HG03460 (cell line): ENCODE measurements at regions not wholly inside any gene's neighbourhood (a gene's known extent, or its start where the extent isn't known, plus 50 kb on each side); places are given as distances from the start of the nearest gene placed in this dataset.

Source experiments
- ATAC-seq: cut with Tn5 transposase; IDR thresholded peaks from one replicate; pipeline ENCODE4 v1.9.1; 2021; ENCODE audit not compliant: unreplicated experiment

DNA sequence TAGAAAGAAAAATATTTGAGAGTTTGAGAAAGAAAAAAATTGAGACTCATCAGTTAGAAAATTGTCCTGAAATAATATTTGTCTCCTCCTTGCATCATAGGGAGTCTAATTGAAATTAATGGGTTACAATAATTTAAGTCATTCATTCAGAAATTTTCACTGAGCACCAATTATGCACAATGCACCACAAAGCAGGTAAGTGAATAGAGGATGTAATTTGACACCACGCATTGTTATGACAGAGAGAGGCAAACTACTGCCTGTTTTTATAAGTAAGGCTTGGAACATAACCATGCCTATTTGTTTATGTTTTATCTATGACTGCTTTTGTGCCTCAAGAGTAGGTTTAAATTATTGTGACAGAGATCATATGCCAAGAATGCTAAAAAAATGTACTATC, 537.9 kb upstream of the FAT3 start:
- no peak for ATAC-seq

DNA sequence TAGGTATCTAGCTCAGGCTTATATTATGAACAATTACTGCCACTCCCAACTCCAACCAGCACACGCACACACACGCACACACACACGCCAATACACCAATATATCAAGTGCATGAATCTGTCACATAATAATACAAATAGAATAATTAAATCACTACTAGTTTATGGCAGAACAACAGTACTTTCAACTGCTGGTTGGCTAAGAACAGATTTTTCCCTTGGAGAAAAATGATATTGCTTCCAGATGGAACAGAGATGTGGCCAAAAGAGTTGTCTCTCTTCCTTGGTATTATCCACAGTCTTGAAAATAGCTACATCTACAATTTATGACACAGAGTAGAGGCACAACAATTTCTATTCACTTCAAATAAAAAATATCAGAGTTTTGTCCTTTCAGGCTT, 538.3 kb upstream of the FAT3 start:
- ATAC-seq = no peak

GRCh38 chr11:91673705-91674104, 550.9 kb upstream of the FAT3 start:
- ATAC-seq = no peak

- ATAC-seq = no peak
Observed at GRCh38 chr11:91664521-91664920, 560.1 kb upstream of the FAT3 start.

DNA sequence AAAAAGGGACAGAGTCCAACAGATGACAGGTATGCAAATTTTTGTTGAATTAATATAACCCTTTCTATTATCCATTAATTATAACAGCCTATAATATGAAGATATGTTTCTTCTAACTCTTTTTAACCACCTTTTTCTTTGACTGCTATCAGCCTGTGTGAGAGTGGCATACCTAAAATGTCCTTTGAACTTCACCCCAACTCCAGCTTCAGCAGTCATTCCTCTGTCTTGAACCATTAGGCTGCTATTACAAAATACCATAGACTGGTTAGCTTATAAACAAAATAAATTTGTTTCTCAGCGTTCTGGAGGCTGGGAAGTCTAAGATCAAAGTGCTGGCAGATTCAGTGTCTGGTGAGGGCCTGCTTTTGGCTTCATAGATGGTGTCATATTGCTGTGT, 564.6 kb upstream of the FAT3 start:
- no peak for ATAC-seq

GRCh38 chr11:91654686-91655085, 569.9 kb upstream of the FAT3 start:
- ATAC-seq = no peak

DNA sequence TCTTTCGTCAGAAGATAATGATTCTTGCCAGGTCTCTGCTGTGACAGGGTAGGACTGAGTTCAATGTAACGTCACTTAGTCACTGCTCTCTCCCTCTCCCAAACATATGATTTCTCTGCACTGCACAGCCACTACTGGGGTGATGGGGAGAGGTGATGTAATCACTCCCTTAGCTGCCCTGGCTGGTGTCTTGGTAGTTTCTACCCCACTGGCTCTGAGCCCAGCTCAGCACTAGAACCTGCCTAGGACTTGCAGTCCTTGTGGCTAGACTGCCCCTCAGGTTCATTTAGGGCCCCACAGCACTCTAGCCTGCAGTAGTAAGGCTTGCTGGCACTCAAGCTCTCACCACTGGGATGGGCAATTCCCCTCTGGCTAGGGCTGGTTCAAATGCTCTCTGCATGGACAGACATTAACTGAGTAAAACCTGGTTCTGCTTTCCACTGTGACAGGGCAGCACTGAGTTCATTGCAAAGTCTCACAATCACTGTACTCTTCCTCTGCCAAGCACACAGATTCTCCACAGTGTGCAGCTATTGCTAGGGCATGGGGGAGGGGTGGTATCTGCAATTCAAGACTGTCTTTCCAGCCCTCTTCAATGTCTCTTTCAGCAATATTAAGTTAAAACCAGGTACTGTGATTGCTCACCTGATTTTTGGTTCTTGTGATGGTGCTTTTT, 571.4 kb upstream of the FAT3 start:
- ATAC-seq = no peak

GRCh38 chr11:91650802-91651201, 573.8 kb upstream of the FAT3 start:
- ATAC-seq = no peak

DNA sequence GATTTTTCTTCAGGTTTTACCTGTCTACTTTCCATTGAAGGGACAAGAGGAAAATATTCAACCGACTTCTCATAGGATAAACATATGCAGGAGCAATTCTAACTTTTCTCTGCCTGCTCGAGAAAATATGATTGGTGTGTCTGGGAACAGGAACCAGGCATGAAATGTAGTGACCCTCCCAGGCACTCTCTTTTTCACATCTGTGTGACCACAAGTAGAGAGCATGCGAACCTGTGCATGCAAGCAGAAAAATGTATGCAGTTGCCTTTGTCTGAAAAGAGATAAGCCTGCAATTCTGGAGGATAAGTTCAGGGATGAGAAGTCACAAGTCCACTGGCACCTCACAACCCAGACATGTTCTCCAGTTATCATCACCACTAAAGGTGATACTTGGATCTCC, 583.5 kb upstream of the FAT3 start:
- no peak for ATAC-seq

DNA sequence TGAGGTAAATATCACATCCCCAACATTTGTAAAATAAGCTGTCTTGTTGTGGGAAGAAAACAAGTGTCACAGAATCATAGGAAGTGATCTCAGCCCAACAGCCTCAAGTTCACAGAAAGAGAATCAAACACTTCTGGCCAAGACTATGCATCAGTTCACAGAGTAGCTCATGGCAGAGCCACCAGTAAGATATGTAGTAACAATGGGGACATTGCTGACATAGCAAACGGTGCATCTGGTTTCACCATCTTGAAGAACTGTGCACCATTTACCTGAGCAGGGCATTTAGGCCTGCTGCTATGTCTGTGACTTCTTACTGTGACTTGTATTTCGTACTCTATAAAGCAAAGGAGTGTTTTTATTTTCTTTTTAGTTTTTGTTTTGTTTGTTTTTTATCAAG, 585.3 kb upstream of the FAT3 start:
- ATAC-seq = no peak

DNA sequence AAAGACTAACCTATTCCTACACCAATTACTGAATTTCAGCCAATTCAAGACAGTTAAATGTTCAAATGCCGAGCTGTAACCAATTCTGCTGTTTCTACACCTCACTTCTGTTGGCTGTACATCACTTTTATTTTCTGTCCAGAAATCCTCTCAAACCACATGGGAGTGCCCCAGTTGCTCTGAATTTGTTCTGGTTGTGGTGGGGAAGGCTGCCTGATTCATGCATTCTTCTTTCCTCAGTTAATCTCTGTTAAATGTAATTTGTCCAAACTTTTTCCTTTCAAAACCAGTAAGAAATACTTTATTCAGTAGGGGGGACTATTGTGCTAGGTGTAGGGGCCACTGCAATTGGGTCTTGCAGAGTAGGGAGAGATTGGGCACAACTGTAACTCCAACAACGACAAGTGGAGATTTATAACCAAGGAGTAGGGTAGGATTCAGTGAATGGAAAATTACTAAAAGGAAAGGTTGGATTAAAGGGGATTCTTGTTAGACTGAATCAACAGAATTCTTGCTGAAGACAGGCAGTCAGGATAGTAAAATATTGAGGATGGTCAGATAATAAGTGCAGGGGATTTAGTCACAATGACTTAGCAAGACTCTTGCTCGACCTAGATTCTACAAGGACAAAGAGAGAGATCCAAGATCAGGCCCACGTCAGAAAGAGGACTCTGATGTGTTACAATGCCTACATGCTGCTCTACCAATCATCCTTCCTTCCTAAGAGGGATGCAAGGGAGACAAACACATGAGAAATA, 593.5 kb upstream of the FAT3 start:
- ATAC-seq = no peak

DNA sequence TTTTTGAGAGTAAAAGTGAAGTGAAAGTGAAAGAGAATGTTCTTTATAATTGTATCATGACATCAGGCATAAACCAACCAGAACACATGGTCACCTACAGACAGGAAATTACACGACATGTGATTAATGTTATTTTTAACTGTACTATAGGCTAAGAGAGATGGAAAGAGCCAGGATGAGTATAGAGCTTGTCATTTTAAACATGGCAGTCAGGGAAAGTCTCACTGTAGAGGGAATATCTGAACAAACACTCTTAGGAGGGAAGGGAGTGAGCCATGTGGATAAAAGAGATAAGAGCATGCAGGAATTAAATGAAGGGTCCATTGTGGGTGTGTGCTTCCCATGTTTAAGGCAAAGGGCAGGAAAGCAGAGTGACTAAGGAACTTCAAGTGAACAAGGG, 599.1 kb upstream of the FAT3 start:
- ATAC-seq = no peak

GRCh38 chr11:91624021-91624420, 600.6 kb upstream of the FAT3 start:
- no peak for ATAC-seq

- no peak for ATAC-seq
Observed at GRCh38 chr11:91608677-91609076, 615.9 kb upstream of the FAT3 start.

- no peak for ATAC-seq
Observed at GRCh38 chr11:91596111-91596510, 628.5 kb upstream of the FAT3 start.

DNA sequence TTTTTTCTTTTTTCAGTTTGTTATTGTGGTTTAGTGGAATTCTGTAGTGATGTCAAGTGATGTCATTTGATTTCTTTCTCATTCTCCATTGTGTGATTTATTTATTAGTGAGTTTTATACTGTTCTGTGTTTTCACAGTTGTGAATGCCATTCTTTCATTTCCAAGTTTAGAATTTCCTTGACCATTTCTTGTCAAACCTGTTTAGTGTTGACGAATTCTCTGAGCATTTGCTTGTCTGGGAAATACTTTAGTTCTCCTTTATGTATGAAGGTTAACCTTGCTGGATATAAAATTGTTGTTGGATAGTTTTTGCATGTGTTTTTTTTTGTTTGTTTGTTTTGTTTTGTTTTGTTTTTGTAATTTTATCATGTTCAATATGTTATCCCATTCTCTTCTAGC, 633.6 kb upstream of the FAT3 start:
- ATAC-seq = no peak

DNA sequence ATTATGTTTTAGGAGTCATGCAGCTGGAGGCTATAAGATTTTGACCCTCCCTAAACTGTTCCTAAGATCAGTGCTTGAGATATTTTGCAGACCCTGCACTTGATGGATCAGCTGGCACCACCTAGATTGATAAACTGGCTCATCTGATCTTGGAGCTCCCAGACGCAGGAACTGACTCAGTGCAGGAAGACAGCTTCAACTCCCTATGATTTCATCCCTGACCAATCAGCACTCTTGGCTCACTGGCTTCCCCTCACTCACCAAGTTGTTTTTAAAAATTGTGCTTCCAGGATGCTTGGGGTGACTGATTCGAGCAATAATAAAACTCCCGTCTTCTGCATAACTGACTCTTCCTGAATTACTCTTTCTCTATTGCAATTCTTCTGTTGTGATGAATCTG, 637.5 kb upstream of the FAT3 start:
- no peak for ATAC-seq

GRCh38 chr11:91585035-91585801, 639.4 kb upstream of the FAT3 start:
- no peak for ATAC-seq

DNA sequence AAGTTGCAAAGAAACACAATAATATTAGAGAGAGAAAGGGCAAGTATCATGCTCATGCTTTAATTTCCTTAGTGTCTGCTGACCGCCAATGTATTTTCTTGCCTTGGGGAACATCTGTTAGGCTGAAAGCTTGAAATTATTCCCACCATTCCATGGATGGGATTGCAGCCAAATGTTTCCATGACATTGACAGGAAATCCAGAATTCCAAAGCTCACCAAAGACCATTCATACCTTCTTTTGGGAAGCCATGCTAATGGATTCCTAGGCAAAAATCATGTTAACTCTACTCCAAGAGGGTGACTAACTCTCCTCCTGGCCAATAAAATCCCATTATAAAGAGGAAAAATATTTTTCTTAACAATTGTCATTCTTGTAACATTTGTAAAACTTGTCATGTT, 661.4 kb upstream of the FAT3 start:
- ATAC-seq = no peak

GRCh38 chr11:91560434-91560833, 664.2 kb upstream of the FAT3 start:
- ATAC-seq = no peak

DNA sequence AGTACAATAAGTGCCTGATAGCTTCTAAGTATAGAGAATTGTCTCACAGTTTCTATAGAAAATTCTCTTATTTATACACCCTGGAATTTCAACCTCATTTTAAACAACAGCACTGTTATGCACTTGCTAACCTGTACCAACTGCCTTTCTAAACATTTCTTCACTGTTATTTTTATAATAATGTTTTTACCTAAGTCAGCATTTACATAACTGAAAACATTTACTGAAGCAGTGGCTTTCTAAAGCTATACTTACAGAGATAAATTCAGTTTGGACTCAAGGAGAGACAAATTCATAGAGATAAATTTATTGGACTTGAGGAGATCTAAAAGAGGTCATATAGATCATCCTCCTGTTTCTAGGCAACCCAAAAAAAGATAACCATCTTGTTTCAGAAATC, 686.6 kb upstream of the FAT3 start:
- ATAC-seq = no peak

GRCh38 chr11:91536366-91536765, 688.3 kb upstream of the FAT3 start:
- no peak for ATAC-seq
